ENCODE measurements at regions not wholly inside any gene's neighbourhood (a gene's known extent, or its start where the extent isn't known, plus 50 kb on each side); places are given as distances from the start of the nearest gene placed in this dataset.

DNA sequence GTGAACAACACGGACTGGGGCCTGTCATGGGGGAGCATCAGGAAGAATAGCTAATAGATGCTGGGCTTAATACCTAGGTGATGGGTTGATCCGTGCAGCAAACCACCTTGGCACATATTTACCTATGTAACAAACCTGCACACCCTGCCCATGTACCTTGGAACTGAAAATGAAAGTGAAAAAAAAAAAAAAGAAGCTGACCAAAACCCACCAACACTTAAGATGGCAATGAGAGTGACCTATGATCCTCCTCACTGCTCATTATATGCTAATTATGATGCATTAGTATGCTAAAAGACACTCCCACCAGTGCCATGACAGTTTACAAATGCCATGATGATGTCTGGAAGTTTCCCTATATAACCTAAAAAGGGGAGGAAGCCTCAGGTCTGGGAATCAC lies 503.2 kb upstream of the CTSO start:
- Histone ChIP-seq H3K36me3 (no peaks in the 10 kb centered on the region), H3K27me3 (replicated peaks in 1 of 7) (no peaks in the 10 kb centered on the region), H3K4me3 (no peak overlapping the region), H3K27ac (no peak overlapping the region), H3K9me3 (peaks cover 0 to 4% (median 0%) of the 10 kb centered on the region in 8 donors), H3K4me1 (no peaks in the 10 kb centered on the region)
- no peak for DNase-seq
- intact Hi-C loops (cut with DNase I; ENCODE audit: low total_unique reads): no loop called here
- WGBS, 5 donors: 65 to 90% (median 75%) methylated on average over 2 of the region's 2 CpGs
- no peak for TF ChIP-seq CTCF (IDR thresholded peaks at IDR 0.05 in 8 of 11, conservative IDR thresholded peaks at IDR 0.05 in 3 of 11)
- no peak for TF ChIP-seq POLR2A (IDR thresholded peaks at IDR 0.05)
- TF ChIP-seq POLR2AphosphoS5 (IDR thresholded peaks at IDR 0.05): no peak

- H3K4me1 ChIP-seq: no peaks in the 10 kb centered on the region
- no peak overlapping the region for H3K27ac ChIP-seq
- H3K4me3 ChIP-seq: no peak overlapping the region
- WGBS, 5 donors: 91 to 97% (median 93%) methylated on average over 10 of the region's 10 CpGs
- no peaks in the 10 kb centered on the region for H3K9me3 ChIP-seq
- H3K27me3 ChIP-seq (replicated peaks in 1 of 7): no peaks in the 10 kb centered on the region
- H3K36me3 ChIP-seq: no peaks in the 10 kb centered on the region
- TF ChIP-seq CTCF (IDR thresholded peaks at IDR 0.05 in 8 of 11, conservative IDR thresholded peaks at IDR 0.05 in 3 of 11) (no peak), POLR2AphosphoS5 (IDR thresholded peaks at IDR 0.05) (no peak), POLR2A (IDR thresholded peaks at IDR 0.05) (no peak)
- intact Hi-C loops (cut with DNase I; ENCODE audit: low total_unique reads): no loop called here
- no peak for DNase-seq
These were observed 489.8 kb upstream of the CTSO start for GRCh38 chr4:156443488-156443887.

DNA sequence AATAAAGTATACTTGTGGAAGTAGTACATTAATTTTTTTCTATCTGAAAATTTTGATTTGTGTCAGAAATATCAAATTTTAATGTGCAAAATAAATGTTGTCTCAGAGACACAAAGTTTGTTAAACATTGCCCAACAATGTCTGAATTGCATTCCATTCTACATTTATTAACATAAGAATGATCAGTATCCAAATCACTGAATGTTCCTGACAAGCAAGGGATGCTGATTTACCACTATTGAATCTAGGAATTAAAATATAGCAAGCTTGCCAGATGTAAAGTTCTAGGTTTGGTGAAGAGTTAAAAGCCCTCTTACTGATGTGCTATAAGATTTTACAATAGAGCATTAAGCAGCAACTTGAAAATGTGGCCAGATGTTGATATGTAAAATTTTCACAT lies 489.2 kb upstream of the CTSO start:
- Histone ChIP-seq H3K27me3 (replicated peaks in 1 of 7) (no peaks in the 10 kb centered on the region), H3K36me3 (no peaks in the 10 kb centered on the region), H3K4me1 (no peaks in the 10 kb centered on the region), H3K4me3 (no peak overlapping the region), H3K27ac (no peak overlapping the region), H3K9me3 (no peaks in the 10 kb centered on the region)
- TF ChIP-seq POLR2AphosphoS5 (IDR thresholded peaks at IDR 0.05): no peak
- TF ChIP-seq CTCF (IDR thresholded peaks at IDR 0.05 in 8 of 11, conservative IDR thresholded peaks at IDR 0.05 in 3 of 11): no peak
- TF ChIP-seq POLR2A (IDR thresholded peaks at IDR 0.05): no peak
- intact Hi-C loops (cut with DNase I; ENCODE audit: low total_unique reads): no loop called here
- DNase-seq: no peak

DNA sequence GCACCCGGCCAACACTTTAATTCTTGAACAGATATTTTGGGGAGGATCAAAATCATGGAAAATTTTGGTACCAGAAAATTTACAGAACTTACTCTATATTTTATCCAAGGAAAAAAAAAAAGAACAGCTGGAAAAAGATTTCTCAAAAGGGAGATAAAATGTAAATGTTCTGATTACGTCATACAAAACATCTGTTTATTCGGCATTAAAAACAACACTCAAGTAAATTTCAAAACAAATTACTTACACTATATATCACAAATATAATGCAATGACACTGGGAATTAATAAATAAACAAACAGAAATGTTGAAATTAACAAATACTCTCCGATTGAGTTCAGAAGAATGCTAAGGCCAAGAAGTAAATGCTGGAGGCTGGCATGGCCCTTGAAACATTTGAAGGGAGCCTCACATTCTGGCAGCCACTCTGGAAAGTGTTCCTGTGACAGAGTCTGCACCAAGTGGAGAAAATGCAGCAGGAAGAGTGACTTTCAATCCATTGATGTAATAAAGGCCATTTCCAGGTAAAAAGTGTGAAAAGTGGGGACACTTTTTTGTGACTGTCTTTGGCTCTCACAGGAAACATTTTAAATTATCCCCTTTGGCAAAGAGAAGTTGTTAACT lies 486.0 kb upstream of the CTSO start:
- DNase-seq: no peak
- Histone ChIP-seq H3K4me3 (no peak overlapping the region), H3K4me1 (no peaks in the 10 kb centered on the region), H3K9me3 (no peaks in the 10 kb centered on the region), H3K27ac (no peak overlapping the region), H3K36me3 (no peaks in the 10 kb centered on the region), H3K27me3 (replicated peaks in 1 of 7) (no peaks in the 10 kb centered on the region)
- TF ChIP-seq POLR2AphosphoS5 (IDR thresholded peaks at IDR 0.05): no peak
- no peak for TF ChIP-seq POLR2A (IDR thresholded peaks at IDR 0.05)
- no peak for TF ChIP-seq CTCF (IDR thresholded peaks at IDR 0.05 in 8 of 11, conservative IDR thresholded peaks at IDR 0.05 in 3 of 11)
- WGBS, 5 donors: 86 to 94% (median 92%) methylated on average over 4 of the region's 4 CpGs
- intact Hi-C loops (cut with DNase I; ENCODE audit: low total_unique reads): no loop called here

All from spleen (tissue), 11 donors.